Tibial nerve (tissue), 4 donors: ENCODE measurements at regions not wholly inside any gene's neighbourhood (a gene's known extent, or its start where the extent isn't known, plus 50 kb on each side); places are given as distances from the start of the nearest gene placed in this dataset.
A peak's percentile ranks its signal among the peaks of the same experiment; 100 is the strongest.

Experiments
- DNase-seq, 2 donors: peaks; one replicate each; pipeline ENCODE4 v3.0.0-alpha.2; 2019; ENCODE audit warnings: low spot score in 2 of 2
- H3K27ac ChIP-seq, 4 donors: fragments of 200-600 bp; sonication (generic) in 3 of 4; one replicate each; pipeline ENCODE4 v1.5.1; 2017 to 2019; ENCODE audit warnings: mild to moderate bottlenecking in 1 of 4
- H3K27me3 ChIP-seq, 2 donors: fragments of 200-600 bp; sonication (generic) in 1 of 2; one replicate each; pipeline versions ENCODE4 v1.5.1 to v1.6.0; 2017 to 2019
- H3K36me3 ChIP-seq, 3 donors: fragments of 200-600 bp; sonication (generic); one replicate each; pipeline ENCODE4 v1.5.1; 2018 to 2019
- H3K4me1 ChIP-seq, 4 donors: fragments of 200-600 bp; sonication (generic) in 3 of 4; one replicate each; pipeline ENCODE4 v1.5.1; 2017 to 2019
- H3K4me3 ChIP-seq, 4 donors: fragments of 200-600 bp; sonication (generic) in 3 of 4; one replicate each; pipeline ENCODE4 v1.5.1; 2017 to 2019; ENCODE audit warnings: mild to moderate bottlenecking in 1 of 4, moderate library complexity in 1 of 4
- H3K9me3 ChIP-seq, 4 donors: fragments of 200-600 bp; sonication (generic) in 3 of 4; one replicate each; pipeline ENCODE4 v1.5.1; 2017 to 2019
- CTCF ChIP-seq, 5 experiments: fragments of 200-600 bp in 3 of 5; fragments of 450-650 bp in 2 of 5; sonication (generic) in 3 of 5; IDR thresholded peaks; one replicate each; pipeline ENCODE4 v1.5.1; 2016 to 2019; ENCODE audit warnings: antibody characterized with exemption in 5 of 5, mild to moderate bottlenecking in 3 of 5, moderate library complexity in 2 of 5
- EP300 ChIP-seq, 2 donors: sonication (generic); formaldehyde crosslinking; IDR thresholded peaks; one replicate each; pipeline ENCODE4 v1.6.1; 2017; ENCODE audit warnings: antibody characterized with exemption in 2 of 2, mild to moderate bottlenecking in 1 of 2
- POLR2A ChIP-seq, 2 donors: fragments of 450-650 bp; IDR thresholded peaks; one replicate each; pipeline ENCODE4 v1.6.1; 2017; ENCODE audit warnings: antibody characterized with exemption in 2 of 2, mild to moderate bottlenecking in 2 of 2, moderate library complexity in 2 of 2
- WGBS, 2 donors: methylation state at CpG; one replicate each; pipeline ENCODE4 v1.1.5; 2018; 5-methylcytosine and 5-hydroxymethylcytosine counted together

DNA sequence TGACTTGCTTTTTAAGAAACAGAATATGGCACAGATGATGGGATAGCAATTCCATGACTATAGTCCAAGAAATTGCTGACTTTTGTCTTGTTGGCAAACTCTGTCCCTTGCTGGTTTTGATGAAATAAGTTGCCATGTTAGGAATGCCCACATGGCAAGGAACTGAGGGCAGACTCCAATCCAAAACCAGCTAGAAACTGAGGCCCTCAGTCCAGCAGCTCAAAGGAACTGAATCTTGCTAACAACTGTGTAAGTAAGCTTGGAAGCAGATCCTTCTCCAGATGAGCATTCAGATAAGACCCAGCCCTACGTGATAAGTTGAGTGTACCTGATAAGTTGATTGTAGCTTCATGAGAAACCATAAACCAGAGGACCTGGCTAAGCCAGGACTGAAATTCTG is 64.3 kb upstream of the BMPER start:
- peaks cover 0 to 3% (median 0%) of the 10 kb centered on the region in 4 donors for H3K9me3 ChIP-seq
- H3K4me1 ChIP-seq: peaks cover 0 to 11% (median 0%) of the 10 kb centered on the region in 4 donors
- no peak for DNase-seq
- WGBS, 2 donors: 96 to 100% methylated on average over 1 of the region's 1 CpG
- no peak overlapping the region for H3K4me3 ChIP-seq
- H3K36me3 ChIP-seq: no peaks in the 10 kb centered on the region
- no peak overlapping the region for H3K27ac ChIP-seq
- TF ChIP-seq EP300 (IDR thresholded peaks at IDR 0.05) (no peak), CTCF (IDR thresholded peaks at IDR 0.05) (no peak), POLR2A (IDR thresholded peaks at IDR 0.05) (no peak)
- no peaks in the 10 kb centered on the region for H3K27me3 ChIP-seq

- whole genome bisulfite sequencing, 2 donors: 49 to 50% methylated on average over 3 of the region's 3 CpGs
- H3K9me3 ChIP-seq: peaks cover 0 to 3% (median 0%) of the 10 kb centered on the region in 4 donors
- H3K27me3 ChIP-seq: no peaks in the 10 kb centered on the region
- no peak overlapping the region for H3K4me3 ChIP-seq
- H3K4me1 ChIP-seq: peaks cover 0 to 17% (median 0%) of the 10 kb centered on the region in 4 donors
- H3K36me3 ChIP-seq: no peaks in the 10 kb centered on the region
- H3K27ac ChIP-seq: no peak overlapping the region
- TF ChIP-seq CTCF (IDR thresholded peaks at IDR 0.05) (no peak), EP300 (IDR thresholded peaks at IDR 0.05) (no peak), POLR2A (IDR thresholded peaks at IDR 0.05) (no peak)
- DNase-seq: peak; percentile 33 to 71
These were observed 63.6 kb upstream of the BMPER start for GRCh38 chr7:33841705-33842129.

GRCh38 chr7:33842150-33842549 is 63.2 kb upstream of the BMPER start:
- Histone ChIP-seq H3K36me3 (no peaks in the 10 kb centered on the region), H3K27ac (no peak overlapping the region), H3K4me1 (peaks cover 0 to 19% (median 0%) of the 10 kb centered on the region in 4 donors), H3K27me3 (no peaks in the 10 kb centered on the region), H3K4me3 (no peak overlapping the region), H3K9me3 (peaks cover 0 to 3% (median 0%) of the 10 kb centered on the region in 4 donors)
- 90 to 91% methylated on average over 3 of the region's 3 CpGs for WGBS, 2 donors
- no peak for DNase-seq
- no peak for TF ChIP-seq EP300 (IDR thresholded peaks at IDR 0.05)
- TF ChIP-seq CTCF (IDR thresholded peaks at IDR 0.05): no peak
- TF ChIP-seq POLR2A (IDR thresholded peaks at IDR 0.05): no peak

DNA sequence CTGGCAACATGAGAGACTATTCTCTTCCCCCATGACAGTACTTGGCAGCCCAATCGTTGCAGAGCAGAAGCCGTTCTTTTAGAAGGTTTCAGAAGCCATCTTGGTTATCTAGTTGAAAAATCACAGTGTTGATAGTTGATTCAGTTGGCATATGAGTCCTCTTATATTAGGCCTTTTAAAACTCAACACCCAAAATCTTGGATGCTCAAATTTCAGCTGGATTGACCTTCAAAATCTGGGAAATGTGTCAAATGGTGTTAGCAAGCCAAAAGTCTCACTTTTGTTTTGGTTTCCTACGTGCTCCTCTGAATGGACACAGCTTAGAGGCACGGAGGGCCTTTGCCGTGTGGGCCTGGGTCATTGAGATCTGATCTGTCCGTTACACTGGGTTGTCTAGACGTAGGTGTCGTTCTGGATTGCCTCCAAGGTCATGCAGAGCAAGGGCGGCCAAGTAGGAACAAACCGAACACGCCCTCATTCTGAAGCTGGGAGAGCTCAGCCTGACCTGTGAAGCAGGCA is 59.3 kb upstream of the BMPER start:
- Histone ChIP-seq H3K36me3 (no peaks in the 10 kb centered on the region), H3K4me3 (no peak overlapping the region), H3K9me3 (no peaks in the 10 kb centered on the region), H3K4me1 (peaks cover 0 to 19% (median 0%) of the 10 kb centered on the region in 4 donors), H3K27me3 (no peaks in the 10 kb centered on the region), H3K27ac (peak overlapping the region in 2 of 4 donors; percentile 1 to 56)
- DNase-seq: no peak
- WGBS, 2 donors: 48 to 64% methylated on average over 11 of the region's 11 CpGs
- TF ChIP-seq EP300 (IDR thresholded peaks at IDR 0.05) (peak in 1 of 2 donors; percentile 55), POLR2A (IDR thresholded peaks at IDR 0.05) (no peak)

- no peaks in the 10 kb centered on the region for H3K36me3 ChIP-seq
- no peaks in the 10 kb centered on the region for H3K27me3 ChIP-seq
- TF ChIP-seq POLR2A (IDR thresholded peaks at IDR 0.05) (no peak), EP300 (IDR thresholded peaks at IDR 0.05) (no peak), CTCF (IDR thresholded peaks at IDR 0.05) (no peak)
- no peaks in the 10 kb centered on the region for H3K9me3 ChIP-seq
- peaks cover 0 to 14% (median 0%) of the 10 kb centered on the region in 4 donors for H3K4me1 ChIP-seq
- DNase-seq: no peak
- no peak overlapping the region for H3K27ac ChIP-seq
- WGBS, 2 donors: 79 to 88% methylated on average over 2 of the region's 2 CpGs
- H3K4me3 ChIP-seq: no peak overlapping the region
These were observed 56.3 kb upstream of the BMPER start for GRCh38 chr7:33849004-33849403.
